GM21381 (cell line): ENCODE measurements at regions not wholly inside any gene's neighbourhood (a gene's known extent, or its start where the extent isn't known, plus 50 kb on each side); places are given as distances from the start of the nearest gene placed in this dataset.
"Not testable (repeated sequence)": the region's sequence is repeated elsewhere in the genome, so short reads cannot be mapped to it uniquely, and the experiment has no call there.

ENCODE experiments used
- ATAC-seq: cut with Tn5 transposase; IDR thresholded peaks from one replicate; pipeline ENCODE4 v1.9.1; 2021; ENCODE audit warnings: mild to moderate bottlenecking, moderate library complexity; ENCODE audit not compliant: unreplicated experiment

GRCh38 chr3:162702768-162703385 is 1206.3 kb downstream of the OTOL1 start:
- ATAC-seq, result no peak

GRCh38 chr3:162704238-162704637 is 1207.6 kb downstream of the OTOL1 start:
- ATAC-seq, result no peak

- no peak for ATAC-seq
These were observed 1208.3 kb downstream of the OTOL1 start for GRCh38 chr3:162704799-162705385.

- ATAC-seq, result not testable (repeated sequence)
These were observed 1211.8 kb downstream of the OTOL1 start for GRCh38 chr3:162708394-162708793.

GRCh38 chr3:162708942-162709706 is 1212.5 kb downstream of the OTOL1 start:
- not testable (repeated sequence) for ATAC-seq

GRCh38 chr3:162710332-162711112 is 1213.9 kb downstream of the OTOL1 start:
- ATAC-seq, result no peak

- not testable (repeated sequence) for ATAC-seq
These were observed 1220.5 kb downstream of the OTOL1 start for GRCh38 chr3:162717074-162717473.

GRCh38 chr3:162718697-162719096 is 1222.1 kb downstream of the OTOL1 start:
- no peak for ATAC-seq

GRCh38 chr3:162719684-162720341 is 1223.2 kb downstream of the OTOL1 start:
- no peak for ATAC-seq

GRCh38 chr3:162721736-162722135 is 1225.1 kb downstream of the OTOL1 start:
- ATAC-seq, result no peak

- ATAC-seq, result no peak
These were observed 1225.7 kb downstream of the OTOL1 start for GRCh38 chr3:162722337-162722736.

- ATAC-seq, result not testable (repeated sequence)
These were observed 1226.2 kb downstream of the OTOL1 start for GRCh38 chr3:162722796-162723195.

- ATAC-seq, result no peak
These were observed 1233.1 kb downstream of the OTOL1 start for GRCh38 chr3:162729686-162730085.

GRCh38 chr3:162731961-162732360 is 1235.4 kb downstream of the OTOL1 start:
- ATAC-seq, result not testable (repeated sequence)

- ATAC-seq, result no peak
These were observed 1242.2 kb downstream of the OTOL1 start for GRCh38 chr3:162738784-162739183.

- no peak for ATAC-seq
These were observed 1244.5 kb downstream of the OTOL1 start for GRCh38 chr3:162740941-162741596.

- ATAC-seq, result no peak
These were observed 1245.6 kb downstream of the OTOL1 start for GRCh38 chr3:162742159-162742717.

- ATAC-seq, result no peak
These were observed 1246.5 kb downstream of the OTOL1 start for GRCh38 chr3:162743091-162743490.

- no peak for ATAC-seq
These were observed 1264.2 kb downstream of the OTOL1 start for GRCh38 chr3:162760789-162761188.
